DMS153 treated with DMSO at 0.1 percent for 48 hours (cell line): ENCODE measurements at regions not wholly inside any gene's neighbourhood (a gene's known extent, or its start where the extent isn't known, plus 50 kb on each side); places are given as distances from the start of the nearest gene placed in this dataset.
"Not testable (repeated sequence)": the region's sequence is repeated elsewhere in the genome, so short reads cannot be mapped to it uniquely, and the experiment has no call there.

ENCODE experiments used
- DNase-seq: peaks from one replicate; lab custom pipeline; 2025; ENCODE audit not compliant: unreplicated experiment; lab: John Stamatoyannopoulos, UW

DNA sequence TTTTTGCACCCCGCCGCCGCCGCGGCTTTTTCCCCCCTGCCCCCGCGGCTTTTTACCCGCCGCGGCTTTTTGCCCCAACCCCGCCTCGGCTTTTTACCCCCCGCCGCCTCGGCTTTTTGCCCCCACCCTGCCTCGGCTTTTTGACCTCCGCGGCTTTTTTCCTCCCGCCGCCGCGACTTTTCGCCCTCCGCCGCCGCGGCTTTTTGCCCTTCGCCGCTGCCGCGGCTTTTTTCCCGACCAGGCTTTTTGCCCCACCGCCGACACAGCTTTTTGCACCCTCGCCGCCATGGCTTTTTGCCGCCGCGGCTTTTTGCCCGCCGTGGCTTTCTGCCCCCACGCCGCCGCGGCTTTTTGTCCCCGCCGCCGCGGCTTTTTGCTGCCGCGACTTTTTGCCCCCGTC, 137.0 kb upstream of the TP53TG3D start:
- peak; percentile 0 for DNase-seq

DNA sequence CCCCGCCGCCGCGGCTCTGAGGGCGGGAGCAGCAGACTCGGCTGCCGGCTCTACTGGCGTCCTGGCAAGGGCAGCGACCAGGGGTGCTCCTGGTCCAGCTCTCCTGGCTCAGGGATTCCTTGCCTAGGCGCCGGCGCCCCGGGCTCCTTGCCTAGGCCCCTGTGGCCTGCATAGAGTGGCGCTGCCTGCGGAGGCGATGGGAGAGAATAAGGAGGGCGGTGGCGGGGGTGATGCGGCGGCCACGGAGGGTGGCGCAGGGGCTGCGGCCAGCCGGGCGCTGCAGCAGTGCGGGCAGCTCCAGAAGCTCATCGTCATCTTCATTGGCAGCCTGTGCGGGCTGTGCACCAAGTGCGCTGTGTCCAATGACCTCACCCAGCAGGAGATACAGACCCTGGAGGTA, 136.6 kb upstream of the TP53TG3D start:
- not testable (repeated sequence) for DNase-seq

DNA sequence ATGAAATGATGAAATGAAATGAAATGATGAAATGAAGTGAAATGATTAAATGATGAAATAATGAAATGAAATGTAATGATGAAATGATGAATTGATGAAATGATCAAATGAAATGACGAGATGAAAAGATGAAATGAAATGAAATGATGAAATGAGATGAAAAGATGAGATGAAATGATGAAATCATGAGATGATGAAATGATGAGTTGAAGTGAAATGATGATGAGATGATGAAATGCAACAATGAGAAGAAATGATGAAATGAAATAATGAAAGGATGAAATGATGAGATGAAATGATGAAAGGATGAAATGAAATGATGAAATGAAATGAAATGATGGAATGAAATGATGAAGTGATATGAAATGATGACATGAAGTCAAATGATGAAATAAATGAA, 132.7 kb upstream of the TP53TG3D start:
- DNase-seq: not testable (repeated sequence)

DNA sequence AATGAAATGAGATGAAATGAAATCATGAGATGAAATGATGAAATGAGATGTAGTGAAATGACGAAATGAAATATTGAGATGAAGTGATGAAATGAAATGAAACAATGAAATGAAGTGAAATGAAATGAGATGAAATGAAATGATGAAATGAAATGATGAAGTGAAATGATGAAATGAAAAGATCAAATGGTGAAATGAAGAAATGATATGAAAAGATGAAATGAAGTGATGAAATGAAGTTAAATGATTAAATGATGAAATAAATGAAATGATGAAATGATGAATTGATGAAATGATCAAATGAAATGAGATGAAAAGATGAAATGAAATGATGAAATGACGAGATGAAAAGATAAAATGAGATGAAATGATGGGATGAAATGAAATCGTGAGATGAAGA, 132.3 kb upstream of the TP53TG3D start:
- DNase-seq: not testable (repeated sequence)

DNA sequence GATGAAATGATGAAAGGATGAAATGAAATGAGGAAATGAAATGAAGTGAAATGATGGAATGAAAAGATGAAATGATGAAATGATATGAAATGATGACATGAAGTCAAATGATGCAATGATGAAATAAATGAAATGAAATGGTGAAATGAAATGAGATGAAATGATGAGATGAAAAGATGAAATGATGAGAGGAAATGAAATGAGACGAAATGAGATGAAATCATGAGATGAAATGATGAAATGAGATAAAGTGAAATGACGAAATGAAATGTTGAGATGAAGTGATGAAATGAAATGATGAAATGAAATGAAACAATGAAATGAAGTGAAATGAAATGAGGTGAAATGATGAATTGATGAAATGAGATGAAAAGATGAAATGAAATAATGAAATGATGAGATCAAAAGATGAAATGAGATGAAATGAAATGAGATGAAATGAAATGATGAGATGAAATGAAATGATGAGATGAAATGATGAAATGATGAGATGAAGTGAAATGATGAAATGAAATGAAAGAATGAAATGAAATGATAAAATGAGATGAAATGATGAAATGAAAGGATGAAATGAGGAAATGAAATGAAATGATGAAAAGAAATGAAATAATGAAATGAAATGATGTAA, 131.7 kb upstream of the TP53TG3D start:
- not testable (repeated sequence) for DNase-seq

DNA sequence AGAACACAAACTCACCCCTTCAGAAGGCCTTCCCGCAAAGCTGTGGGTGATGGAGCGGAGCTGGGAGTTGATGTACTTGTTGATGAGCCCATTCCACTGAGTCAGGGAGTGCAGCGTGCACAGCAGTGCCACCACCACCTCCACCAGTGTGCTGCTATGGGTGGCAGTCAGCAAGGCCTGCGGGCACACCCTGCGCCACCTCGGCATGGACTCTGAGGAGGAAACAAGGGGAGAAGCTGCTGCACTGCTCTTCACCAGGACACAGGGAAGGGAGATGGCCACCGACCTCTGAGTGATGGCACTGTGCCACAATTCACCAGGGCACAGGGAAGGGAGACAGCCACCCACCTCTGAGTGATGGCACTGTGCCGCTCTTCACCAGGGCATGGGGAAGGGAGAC, 100.7 kb upstream of the TP53TG3D start:
- not testable (repeated sequence) for DNase-seq

DNA sequence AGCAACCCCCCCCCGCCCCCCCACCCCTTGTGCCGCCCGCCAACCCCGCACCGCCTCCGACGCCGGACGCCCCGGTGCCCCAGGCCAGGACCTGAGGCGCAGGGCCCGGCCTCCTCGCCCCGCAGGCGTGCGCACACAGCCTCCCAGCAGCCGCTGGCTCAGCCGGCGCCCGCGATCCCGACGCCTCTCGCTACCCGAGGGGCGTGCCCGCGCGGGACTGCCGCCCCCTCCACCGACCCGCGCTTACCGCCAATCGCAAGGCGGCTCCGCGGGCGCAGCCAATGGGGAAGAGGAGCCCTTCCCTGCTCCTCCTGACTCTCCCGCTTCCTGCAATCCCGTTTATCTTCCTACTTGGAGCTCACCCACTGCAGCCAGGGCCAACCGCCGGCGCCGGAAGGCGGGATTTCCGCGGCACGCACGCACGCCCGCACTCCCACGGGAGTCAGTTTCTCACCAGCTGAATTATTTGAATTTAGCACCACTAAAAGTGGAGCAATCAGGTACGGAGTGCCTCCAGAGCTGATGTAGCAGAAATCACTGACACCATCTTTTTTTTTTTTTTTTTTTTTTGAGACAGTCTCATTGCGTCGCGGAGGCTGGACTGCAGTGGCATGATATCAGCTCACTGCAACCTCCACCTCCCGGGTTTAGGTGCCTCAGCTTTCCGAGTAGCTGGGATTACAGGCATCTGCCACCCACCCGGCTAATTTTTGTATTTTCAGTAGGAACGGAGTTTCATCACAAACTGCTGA, 65.0 kb upstream of the TP53TG3D start:
- DNase-seq: not testable (repeated sequence)

DNA sequence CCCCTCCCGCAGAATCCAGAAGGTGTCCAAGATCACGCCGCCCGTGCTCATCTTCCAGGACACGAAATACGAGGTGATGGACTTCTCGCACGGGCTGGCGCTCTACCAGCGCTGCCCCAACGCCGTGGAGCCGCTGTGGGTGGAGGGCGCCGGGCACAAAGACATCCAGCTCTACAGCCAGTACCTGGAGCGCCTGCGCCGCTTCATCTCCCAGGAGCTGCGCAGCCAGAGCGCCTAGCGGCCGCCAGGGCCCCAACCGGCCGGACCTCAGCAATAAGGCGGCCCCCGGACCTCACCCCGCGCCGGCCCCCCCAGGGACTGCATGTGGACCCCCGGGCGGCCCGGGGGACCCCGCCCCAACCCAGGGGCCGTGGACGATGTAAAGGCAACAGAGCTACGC, 50.5 kb upstream of the TP53TG3D start:
- not testable (repeated sequence) for DNase-seq
